Spleen (tissue), 7 donors: ENCODE measurements at regions not wholly inside any gene's neighbourhood (a gene's known extent, or its start where the extent isn't known, plus 50 kb on each side); places are given as distances from the start of the nearest gene placed in this dataset.

ENCODE experiments used
- POLR2A ChIP-seq, 3 donors: fragments of 450-650 bp; IDR thresholded peaks; one replicate each; pipeline ENCODE4 v1.5.1; 2017; ENCODE audit warnings: antibody characterized with exemption in 3 of 3, mild to moderate bottlenecking in 1 of 3
- TF ChIP-seq, protein P1 (sequence below), 11 experiments: fragments of 200-600 bp in 7 of 11; fragments of 450-650 bp in 4 of 11; sonication (generic) in 4 of 11; IDR thresholded peaks in 8 of 11; conservative IDR thresholded peaks in 3 of 11; 1 replicate in 7 of 11; 2 replicates in 4 of 11; pipeline versions ENCODE4 v1.4.0 to v1.8.0; 2016 to 2021; ENCODE audit warnings: antibody characterized with exemption in 11 of 11, inconsistent platforms in 4 of 11, mild to moderate bottlenecking in 1 of 11
- donor health status: DM: no; HTN: no; CAD: no; lungs with moderate emphysema.
- donor health status: DM: no; HTN: no; CAD: no.
- donor health status: DM: no; HTN: no; CAD: no.

DNA sequence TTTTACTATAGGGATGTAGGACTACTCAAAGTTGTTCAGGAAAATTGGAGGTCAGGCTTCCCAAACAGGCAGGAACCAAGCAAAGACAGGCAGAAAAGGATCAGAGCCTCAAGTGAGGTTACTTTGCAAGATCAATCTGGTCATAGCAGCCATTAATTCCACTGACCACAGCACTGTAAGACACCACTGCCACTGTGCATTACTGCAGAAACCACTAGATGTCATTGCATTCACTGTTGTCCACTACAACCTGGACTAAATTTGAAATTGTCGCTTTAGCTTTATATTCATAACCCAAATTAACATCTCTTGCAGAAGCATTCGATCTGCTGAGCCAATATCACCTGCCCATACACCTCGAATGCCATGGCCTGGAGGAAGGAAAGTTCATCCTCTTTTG lies 126.9 kb upstream of the UFL1 start:
- no peak for TF ChIP-seq POLR2A (IDR thresholded peaks at IDR 0.05)
- TF ChIP-seq, protein P1, sequence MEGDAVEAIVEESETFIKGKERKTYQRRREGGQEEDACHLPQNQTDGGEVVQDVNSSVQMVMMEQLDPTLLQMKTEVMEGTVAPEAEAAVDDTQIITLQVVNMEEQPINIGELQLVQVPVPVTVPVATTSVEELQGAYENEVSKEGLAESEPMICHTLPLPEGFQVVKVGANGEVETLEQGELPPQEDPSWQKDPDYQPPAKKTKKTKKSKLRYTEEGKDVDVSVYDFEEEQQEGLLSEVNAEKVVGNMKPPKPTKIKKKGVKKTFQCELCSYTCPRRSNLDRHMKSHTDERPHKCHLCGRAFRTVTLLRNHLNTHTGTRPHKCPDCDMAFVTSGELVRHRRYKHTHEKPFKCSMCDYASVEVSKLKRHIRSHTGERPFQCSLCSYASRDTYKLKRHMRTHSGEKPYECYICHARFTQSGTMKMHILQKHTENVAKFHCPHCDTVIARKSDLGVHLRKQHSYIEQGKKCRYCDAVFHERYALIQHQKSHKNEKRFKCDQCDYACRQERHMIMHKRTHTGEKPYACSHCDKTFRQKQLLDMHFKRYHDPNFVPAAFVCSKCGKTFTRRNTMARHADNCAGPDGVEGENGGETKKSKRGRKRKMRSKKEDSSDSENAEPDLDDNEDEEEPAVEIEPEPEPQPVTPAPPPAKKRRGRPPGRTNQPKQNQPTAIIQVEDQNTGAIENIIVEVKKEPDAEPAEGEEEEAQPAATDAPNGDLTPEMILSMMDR (IDR thresholded peaks at IDR 0.05 in 8 of 11, conservative IDR thresholded peaks at IDR 0.05 in 3 of 11): peak in 1 of 11 experiments; percentile 15
